ENCODE measurements at regions not wholly inside any gene's neighbourhood (a gene's known extent, or its start where the extent isn't known, plus 50 kb on each side); places are given as distances from the start of the nearest gene placed in this dataset.

- in situ Hi-C loops (cut with HindIII; ENCODE audit: extremely low pct_ligation_motif_present, low pct_unique_long_range_greater_than_20kb): no loop called here
- Histone ChIP-seq H3K4me1 (ENCODE audit: insufficient read depth, low read length) (no peaks in the 10 kb centered on the region), H3K9me3 (ENCODE audit: low read length) (no peaks in the 10 kb centered on the region), H3K79me2 (ENCODE audit: insufficient read depth, low read length) (no peaks in the 10 kb centered on the region), H3K4me2 (ENCODE audit: low read depth, low read length) (no peak overlapping the region), H3K9ac (ENCODE audit: insufficient read depth, low read depth, low read length) (no peak overlapping the region), H3K4me3 (replicated peaks in 1 of 3; ENCODE audit: insufficient read depth in 1 of 3, low read depth in 2 of 3, low read length in 3 of 3) (no peak overlapping the region), H2AFZ (ENCODE audit: low read length) (no peak overlapping the region), H3K27ac (ENCODE audit: extremely low read length, insufficient read depth, low read length) (no peak overlapping the region), H4K20me1 (ENCODE audit: insufficient read depth, low read length) (no peaks in the 10 kb centered on the region), H3K27me3 (ENCODE audit: control insufficient read depth in 1 of 2, insufficient read depth in 2 of 2, low read length in 2 of 2) (no peaks in the 10 kb centered on the region), H3K36me3 (replicated peaks in 1 of 2; ENCODE audit: control insufficient read depth in 1 of 2, insufficient read depth in 2 of 2, low read length in 2 of 2) (no peaks in the 10 kb centered on the region)
- intact Hi-C loops (cut with micrococcal nuclease; ENCODE audit: unreplicated experiment): no loop called here
- BruUV-seq (replicated peaks): no TSS peak
- ATAC-seq: no peak
- whole genome bisulfite sequencing (ENCODE audit: low lambda C conversion rate): 35% methylated on average over 6 of the region's 6 CpGs
- no peak for FAIRE-seq
- ChIA-PET POLR2A (no interaction called here), CTCF (ENCODE audit: low intra/inter-chr PET ratio, low total read pairs) (no interaction called here)
- no peak for DNase-seq (ENCODE audit: low spot score)
- TF ChIP-seq REPIN1 (CRISPR knock-in tag; IDR thresholded peaks at IDR 0.05; ENCODE audit: borderline replicate concordance, low read depth) (no peak), ZNF331 (CRISPR knock-in tag; IDR thresholded peaks at IDR 0.05) (no peak), SRF (IDR thresholded peaks at IDR 0.05; ENCODE audit: low read depth, low read length) (no peak), ZBTB7A (CRISPR knock-in tag; IDR thresholded peaks at IDR 0.05) (no peak), ARNT (IDR thresholded peaks at IDR 0.05) (no peak), GATAD1 (CRISPR knock-in tag; IDR thresholded peaks at IDR 0.05) (no peak), ZNF253 (CRISPR knock-in tag; IDR thresholded peaks at IDR 0.05; ENCODE audit: borderline replicate concordance) (no peak), ZNF552 (CRISPR knock-in tag; IDR thresholded peaks at IDR 0.05; ENCODE audit: borderline replicate concordance) (no peak), MAZ (IDR thresholded peaks at IDR 0.05; ENCODE audit: borderline replicate concordance, low read depth, low read length) (no peak), MAZ (CRISPR knock-in tag; IDR thresholded peaks at IDR 0.05; ENCODE audit: low read depth) (no peak), SP140L (CRISPR knock-in tag; IDR thresholded peaks at IDR 0.05; ENCODE audit: borderline replicate concordance) (no peak), NAIF1 (CRISPR knock-in tag; IDR thresholded peaks at IDR 0.05; ENCODE audit: borderline replicate concordance) (no peak), TIGD3 (CRISPR knock-in tag; IDR thresholded peaks at IDR 0.05; ENCODE audit: borderline replicate concordance) (no peak)
- TF ChIP-seq, protein P1, sequence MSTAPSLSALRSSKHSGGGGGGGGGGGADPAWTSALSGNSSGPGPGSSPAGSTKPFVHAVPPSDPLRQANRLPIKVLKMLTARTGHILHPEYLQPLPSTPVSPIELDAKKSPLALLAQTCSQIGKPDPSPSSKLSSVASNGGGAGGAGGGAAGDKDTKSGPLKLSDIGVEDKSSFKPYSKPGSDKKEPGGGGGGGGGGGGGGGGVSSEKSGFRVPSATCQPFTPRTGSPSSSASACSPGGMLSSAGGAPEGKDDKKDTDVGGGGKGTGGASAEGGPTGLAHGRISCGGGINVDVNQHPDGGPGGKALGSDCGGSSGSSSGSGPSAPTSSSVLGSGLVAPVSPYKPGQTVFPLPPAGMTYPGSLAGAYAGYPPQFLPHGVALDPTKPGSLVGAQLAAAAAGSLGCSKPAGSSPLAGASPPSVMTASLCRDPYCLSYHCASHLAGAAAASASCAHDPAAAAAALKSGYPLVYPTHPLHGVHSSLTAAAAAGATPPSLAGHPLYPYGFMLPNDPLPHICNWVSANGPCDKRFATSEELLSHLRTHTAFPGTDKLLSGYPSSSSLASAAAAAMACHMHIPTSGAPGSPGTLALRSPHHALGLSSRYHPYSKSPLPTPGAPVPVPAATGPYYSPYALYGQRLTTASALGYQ (CRISPR knock-in tag; IDR thresholded peaks at IDR 0.05): no peak
- TF ChIP-seq, protein P2, sequence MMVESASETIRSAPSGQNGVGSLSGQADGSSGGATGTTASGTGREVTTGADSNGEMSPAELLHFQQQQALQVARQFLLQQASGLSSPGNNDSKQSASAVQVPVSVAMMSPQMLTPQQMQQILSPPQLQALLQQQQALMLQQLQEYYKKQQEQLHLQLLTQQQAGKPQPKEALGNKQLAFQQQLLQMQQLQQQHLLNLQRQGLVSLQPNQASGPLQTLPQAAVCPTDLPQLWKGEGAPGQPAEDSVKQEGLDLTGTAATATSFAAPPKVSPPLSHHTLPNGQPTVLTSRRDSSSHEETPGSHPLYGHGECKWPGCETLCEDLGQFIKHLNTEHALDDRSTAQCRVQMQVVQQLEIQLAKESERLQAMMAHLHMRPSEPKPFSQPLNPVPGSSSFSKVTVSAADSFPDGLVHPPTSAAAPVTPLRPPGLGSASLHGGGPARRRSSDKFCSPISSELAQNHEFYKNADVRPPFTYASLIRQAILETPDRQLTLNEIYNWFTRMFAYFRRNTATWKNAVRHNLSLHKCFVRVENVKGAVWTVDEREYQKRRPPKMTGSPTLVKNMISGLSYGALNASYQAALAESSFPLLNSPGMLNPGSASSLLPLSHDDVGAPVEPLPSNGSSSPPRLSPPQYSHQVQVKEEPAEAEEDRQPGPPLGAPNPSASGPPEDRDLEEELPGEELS (CRISPR knock-in tag; IDR thresholded peaks at IDR 0.05): no peak
- TF ChIP-seq, protein P3, sequence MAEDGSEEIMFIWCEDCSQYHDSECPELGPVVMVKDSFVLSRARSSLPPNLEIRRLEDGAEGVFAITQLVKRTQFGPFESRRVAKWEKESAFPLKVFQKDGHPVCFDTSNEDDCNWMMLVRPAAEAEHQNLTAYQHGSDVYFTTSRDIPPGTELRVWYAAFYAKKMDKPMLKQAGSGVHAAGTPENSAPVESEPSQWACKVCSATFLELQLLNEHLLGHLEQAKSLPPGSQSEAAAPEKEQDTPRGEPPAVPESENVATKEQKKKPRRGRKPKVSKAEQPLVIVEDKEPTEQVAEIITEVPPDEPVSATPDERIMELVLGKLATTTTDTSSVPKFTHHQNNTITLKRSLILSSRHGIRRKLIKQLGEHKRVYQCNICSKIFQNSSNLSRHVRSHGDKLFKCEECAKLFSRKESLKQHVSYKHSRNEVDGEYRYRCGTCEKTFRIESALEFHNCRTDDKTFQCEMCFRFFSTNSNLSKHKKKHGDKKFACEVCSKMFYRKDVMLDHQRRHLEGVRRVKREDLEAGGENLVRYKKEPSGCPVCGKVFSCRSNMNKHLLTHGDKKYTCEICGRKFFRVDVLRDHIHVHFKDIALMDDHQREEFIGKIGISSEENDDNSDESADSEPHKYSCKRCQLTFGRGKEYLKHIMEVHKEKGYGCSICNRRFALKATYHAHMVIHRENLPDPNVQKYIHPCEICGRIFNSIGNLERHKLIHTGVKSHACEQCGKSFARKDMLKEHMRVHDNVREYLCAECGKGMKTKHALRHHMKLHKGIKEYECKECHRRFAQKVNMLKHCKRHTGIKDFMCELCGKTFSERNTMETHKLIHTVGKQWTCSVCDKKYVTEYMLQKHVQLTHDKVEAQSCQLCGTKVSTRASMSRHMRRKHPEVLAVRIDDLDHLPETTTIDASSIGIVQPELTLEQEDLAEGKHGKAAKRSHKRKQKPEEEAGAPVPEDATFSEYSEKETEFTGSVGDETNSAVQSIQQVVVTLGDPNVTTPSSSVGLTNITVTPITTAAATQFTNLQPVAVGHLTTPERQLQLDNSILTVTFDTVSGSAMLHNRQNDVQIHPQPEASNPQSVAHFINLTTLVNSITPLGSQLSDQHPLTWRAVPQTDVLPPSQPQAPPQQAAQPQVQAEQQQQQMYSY (CRISPR knock-in tag; IDR thresholded peaks at IDR 0.05): no peak
Observed at GRCh38 chr16:51831595-51832367, 680.7 kb upstream of the SALL1 start.
